Calu3 (cell line): ENCODE measurements at regions not wholly inside any gene's neighbourhood (a gene's known extent, or its start where the extent isn't known, plus 50 kb on each side); places are given as distances from the start of the nearest gene placed in this dataset.

Experiments used
- BruUV-seq: library from RNA; stranded (reverse); fragments of 400-500 nt; replicated peaks from 2 replicates; lab custom pipeline; 2021; lab: Mats Ljungman, UMichigan
- CTCF ChIA-PET: fragments of 300-600 bp; sonication (Branson Sonifier 250); formaldehyde crosslinking; loops from one replicate; lab custom pipeline; 2022; ENCODE audit warnings: antibody characterized with exemption; lab: Charles Lee
- DNase-seq: peaks from one replicate; pipeline ENCODE4 v3.0.0; 2022
- H3K27ac Mint-ChIP-seq: one replicate; pipeline ENCODE4 v1.8.0; 2022; ENCODE audit warnings: mixed read lengths; ENCODE audit not compliant: unreplicated experiment
- H3K27me3 Mint-ChIP-seq: one replicate; pipeline ENCODE4 v1.8.0; 2022; ENCODE audit warnings: mixed read lengths; ENCODE audit not compliant: unreplicated experiment
- H3K36me3 Mint-ChIP-seq: one replicate; pipeline ENCODE4 v1.8.0; 2022; ENCODE audit warnings: mild to moderate bottlenecking, moderate library complexity, mixed read lengths; ENCODE audit not compliant: insufficient read depth, unreplicated experiment
- H3K4me1 Mint-ChIP-seq: one replicate; pipeline ENCODE4 v1.8.0; 2022; ENCODE audit warnings: mild to moderate bottlenecking, low read depth, mixed read lengths; ENCODE audit not compliant: unreplicated experiment
- H3K4me3 Mint-ChIP-seq: one replicate; pipeline ENCODE4 v1.8.0; 2022; ENCODE audit warnings: mild to moderate bottlenecking, low read depth, moderate library complexity, mixed read lengths; ENCODE audit not compliant: unreplicated experiment
- H3K9me3 Mint-ChIP-seq: one replicate; pipeline ENCODE4 v1.8.0; 2022; ENCODE audit warnings: low read depth, mixed read lengths; ENCODE audit not compliant: unreplicated experiment
- CTCF ChIP-seq: fragments of 200-600 bp; IDR thresholded peaks from one replicate; pipeline ENCODE4 v1.8.0; 2022; ENCODE audit warnings: antibody characterized with exemption; ENCODE audit not compliant: unreplicated experiment
- intact Hi-C: fragments of 100-400 bp; cut with micrococcal nuclease; formaldehyde crosslinking; loops from one replicate; pipeline ENCODE4 v1.10.0; 2022; ENCODE audit not compliant: unreplicated experiment

DNA sequence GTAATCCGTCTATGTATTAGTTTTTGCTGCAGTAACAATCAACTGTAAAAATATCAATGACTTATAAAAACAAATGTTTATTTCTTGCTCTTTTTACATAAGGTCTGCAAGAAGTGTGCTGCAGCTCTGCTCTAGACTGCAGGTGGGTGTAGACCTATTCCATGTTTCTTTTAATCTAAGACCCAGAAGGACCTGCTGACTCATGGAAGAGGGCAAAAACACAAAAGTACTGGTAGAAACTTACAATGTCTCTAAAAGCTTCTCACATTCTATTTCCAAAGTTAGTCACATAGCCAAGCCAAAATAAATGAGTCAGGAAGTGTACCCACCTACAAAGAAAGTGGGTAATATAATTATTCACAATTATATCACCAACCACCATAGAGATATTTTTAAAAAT lies 435.9 kb upstream of the FAT3 start:
- no peak overlapping the region for H3K27ac Mint-ChIP-seq
- intact Hi-C loops, result no loop called here
- BruUV-seq, result no TSS peak
- H3K27me3 Mint-ChIP-seq, result no peaks in the 10 kb centered on the region
- no peak overlapping the region for H3K4me3 Mint-ChIP-seq
- H3K36me3 Mint-ChIP-seq, result no peaks in the 10 kb centered on the region
- no peak for TF ChIP-seq CTCF
- CTCF ChIA-PET, result no interaction called here
- peaks cover 1% of the 10 kb centered on the region for H3K9me3 Mint-ChIP-seq
- DNase-seq, result no peak
- H3K4me1 Mint-ChIP-seq, result no peaks in the 10 kb centered on the region

DNA sequence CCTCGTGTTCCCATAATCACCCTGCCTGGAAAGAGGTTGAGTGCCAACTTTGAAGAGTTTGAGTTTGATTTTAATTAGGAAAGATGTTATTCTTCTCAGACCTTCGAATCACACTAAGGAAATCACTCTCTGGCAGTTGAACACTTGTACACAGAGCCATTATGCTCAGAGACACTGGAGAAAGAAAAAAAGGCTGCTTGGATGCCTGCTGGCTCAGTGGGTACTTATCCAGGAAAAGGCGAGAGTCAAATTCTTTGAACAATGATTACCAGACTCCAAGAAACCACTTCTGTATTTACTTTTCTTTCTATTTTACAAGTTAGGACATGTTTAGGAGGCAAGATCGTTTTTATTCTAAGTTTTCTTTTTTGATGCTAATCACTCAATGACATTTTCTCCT lies 438.5 kb upstream of the FAT3 start:
- H3K36me3 Mint-ChIP-seq, result no peaks in the 10 kb centered on the region
- TF ChIP-seq CTCF, result no peak
- H3K27me3 Mint-ChIP-seq, result no peaks in the 10 kb centered on the region
- no peak for DNase-seq
- intact Hi-C loops, result no loop called here
- CTCF ChIA-PET, result no interaction called here
- H3K9me3 Mint-ChIP-seq, result peaks cover 6% of the 10 kb centered on the region
- no TSS peak for BruUV-seq
- H3K4me3 Mint-ChIP-seq, result no peak overlapping the region
- no peaks in the 10 kb centered on the region for H3K4me1 Mint-ChIP-seq
- no peak overlapping the region for H3K27ac Mint-ChIP-seq

GRCh38 chr11:91783173-91783572 lies 441.4 kb upstream of the FAT3 start:
- Mint-ChIP-seq H3K9me3 (peaks cover 6% of the 10 kb centered on the region), H3K27me3 (no peaks in the 10 kb centered on the region), H3K4me3 (no peak overlapping the region), H3K27ac (no peak overlapping the region), H3K36me3 (no peaks in the 10 kb centered on the region), H3K4me1 (no peaks in the 10 kb centered on the region)
- TF ChIP-seq CTCF, result no peak
- no peak for DNase-seq
- CTCF ChIA-PET, result no interaction called here
- intact Hi-C loops, result no loop called here
- BruUV-seq, result no TSS peak

DNA sequence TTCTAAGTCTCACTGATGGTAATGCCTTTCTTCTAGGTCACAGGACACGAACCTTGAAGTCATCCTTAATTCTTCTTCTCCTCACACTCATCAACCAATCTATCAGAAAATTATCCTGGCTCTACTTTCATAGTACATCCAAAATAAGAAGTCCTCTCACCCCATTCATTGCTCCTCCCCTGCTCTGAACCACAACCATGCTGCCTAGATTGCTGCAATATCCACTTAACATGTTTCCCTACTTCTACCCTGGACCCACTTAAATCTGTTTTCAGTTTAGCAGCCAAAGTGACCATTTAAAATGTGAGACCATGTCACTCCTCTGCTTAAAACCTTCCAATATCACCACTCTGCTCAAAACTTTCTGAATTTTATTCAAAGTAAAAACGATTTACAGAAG lies 445.9 kb upstream of the FAT3 start:
- Mint-ChIP-seq H3K27me3 (no peaks in the 10 kb centered on the region), H3K4me3 (no peak overlapping the region), H3K36me3 (no peaks in the 10 kb centered on the region), H3K9me3 (peaks cover 4% of the 10 kb centered on the region), H3K27ac (no peak overlapping the region), H3K4me1 (no peaks in the 10 kb centered on the region)
- TF ChIP-seq CTCF, result no peak
- DNase-seq, result no peak
- intact Hi-C loops, result no loop called here
- CTCF ChIA-PET, result no interaction called here
- BruUV-seq, result no TSS peak

GRCh38 chr11:91776655-91777054 lies 448.0 kb upstream of the FAT3 start:
- H3K36me3 Mint-ChIP-seq, result no peaks in the 10 kb centered on the region
- no peak for DNase-seq
- H3K27me3 Mint-ChIP-seq, result no peaks in the 10 kb centered on the region
- intact Hi-C loops, result no loop called here
- no TSS peak for BruUV-seq
- TF ChIP-seq CTCF, result no peak
- H3K9me3 Mint-ChIP-seq, result no peaks in the 10 kb centered on the region
- H3K4me3 Mint-ChIP-seq, result no peak overlapping the region
- CTCF ChIA-PET, result no interaction called here
- no peak overlapping the region for H3K27ac Mint-ChIP-seq
- H3K4me1 Mint-ChIP-seq, result peaks cover 14% of the 10 kb centered on the region
